AG08396 (cell line): ENCODE measurements at regions not wholly inside any gene's neighbourhood (a gene's known extent, or its start where the extent isn't known, plus 50 kb on each side); places are given as distances from the start of the nearest gene placed in this dataset.

Source experiments
- DNase-seq: peaks from one replicate; pipeline ENCODE4 v3.0.0; 2012; ENCODE audit warnings: low spot score, mixed read lengths

- no peak for DNase-seq
Measured at GRCh38 chr10:44242091-44242490, 142.8 kb downstream of the CXCL12 start.

- DNase-seq, result no peak
Measured at GRCh38 chr10:44240584-44241205, 144.2 kb downstream of the CXCL12 start.

DNA sequence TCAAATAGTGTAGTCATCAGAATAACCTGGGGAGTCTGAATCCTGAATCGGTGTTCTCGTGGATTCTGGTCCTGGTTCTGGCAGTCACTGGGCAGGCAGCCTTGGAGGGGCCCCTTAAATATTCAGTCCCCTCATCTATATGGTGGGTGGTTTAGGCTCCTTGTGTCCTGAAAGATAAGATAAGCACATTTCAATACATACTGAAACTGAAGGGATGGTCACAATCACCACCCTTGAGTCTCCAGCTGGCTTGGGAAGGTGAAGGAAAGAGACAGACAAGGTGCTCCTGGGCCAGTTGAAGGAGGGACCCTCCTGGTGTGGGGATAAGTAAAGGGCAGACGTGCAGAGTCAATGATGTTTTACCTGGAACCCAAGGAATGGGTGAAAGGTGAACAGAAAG, 146.7 kb downstream of the CXCL12 start:
- no peak for DNase-seq

GRCh38 chr10:44237364-44238049, 147.4 kb downstream of the CXCL12 start:
- DNase-seq, result no peak

DNA sequence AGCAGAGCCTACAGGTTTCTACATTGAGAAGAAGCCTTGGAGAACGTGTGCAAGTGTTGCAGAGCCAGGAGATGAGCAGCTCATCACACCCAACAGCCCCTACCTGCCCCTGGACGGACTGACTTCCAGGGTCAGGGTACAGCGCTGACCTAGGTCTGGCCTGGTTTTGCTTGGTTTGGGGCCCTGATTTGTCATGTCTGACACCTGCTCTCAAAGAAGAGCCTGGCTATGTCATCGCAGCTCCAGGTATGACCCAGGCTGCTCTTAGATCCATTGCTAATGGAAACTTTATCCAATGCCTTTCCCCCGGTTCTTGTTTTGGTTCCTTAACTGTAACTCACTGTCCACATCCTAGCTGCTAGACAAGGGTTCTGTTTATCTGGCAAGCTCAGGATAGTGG, 149.5 kb downstream of the CXCL12 start:
- DNase-seq, result no peak

GRCh38 chr10:44234483-44234875, 150.4 kb downstream of the CXCL12 start:
- DNase-seq, result no peak

DNA sequence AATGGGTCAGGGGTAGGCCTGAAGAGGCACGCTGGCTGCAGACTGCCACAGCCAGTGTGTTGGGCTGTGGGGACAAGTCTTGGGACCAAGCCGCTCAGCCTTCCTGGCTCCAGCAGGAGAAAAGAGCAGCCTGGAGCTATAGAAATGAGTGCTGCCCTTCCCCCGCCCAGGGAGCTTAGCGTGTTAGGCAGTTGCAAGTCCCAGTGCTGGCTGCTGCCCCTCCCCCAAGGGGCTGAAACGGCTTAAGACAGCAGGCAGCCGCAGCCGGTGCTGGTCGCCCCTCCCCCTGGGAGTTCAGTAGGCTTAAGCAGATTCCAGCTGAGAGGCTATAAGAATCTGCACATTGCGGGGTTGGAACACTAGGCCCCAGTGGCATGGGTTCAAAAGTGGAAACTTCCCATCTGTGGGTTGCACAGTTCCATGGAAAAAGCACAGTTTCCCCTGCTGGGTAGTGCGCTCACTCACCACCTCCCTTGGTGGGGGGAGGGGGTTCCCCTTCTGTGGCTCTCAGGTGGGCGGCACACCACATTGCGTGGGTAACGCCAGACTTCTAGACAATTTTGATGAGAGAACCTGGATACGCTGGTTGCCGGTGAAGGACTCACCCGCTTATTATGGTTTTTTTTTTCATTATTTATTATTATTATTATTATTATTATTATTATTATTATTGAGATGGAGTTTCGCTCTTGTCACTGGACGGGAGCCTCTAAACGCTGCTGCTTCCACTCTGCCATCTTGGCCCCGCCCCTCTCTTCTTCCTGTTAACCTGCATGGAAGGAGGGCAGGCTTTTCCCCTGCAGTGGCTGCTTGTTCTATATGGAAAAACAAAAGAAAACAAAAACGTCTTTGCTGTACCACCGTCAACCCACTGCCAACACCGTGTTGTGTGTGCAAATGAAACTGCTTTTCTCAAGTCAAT, 151.1 kb downstream of the CXCL12 start:
- no peak for DNase-seq

DNA sequence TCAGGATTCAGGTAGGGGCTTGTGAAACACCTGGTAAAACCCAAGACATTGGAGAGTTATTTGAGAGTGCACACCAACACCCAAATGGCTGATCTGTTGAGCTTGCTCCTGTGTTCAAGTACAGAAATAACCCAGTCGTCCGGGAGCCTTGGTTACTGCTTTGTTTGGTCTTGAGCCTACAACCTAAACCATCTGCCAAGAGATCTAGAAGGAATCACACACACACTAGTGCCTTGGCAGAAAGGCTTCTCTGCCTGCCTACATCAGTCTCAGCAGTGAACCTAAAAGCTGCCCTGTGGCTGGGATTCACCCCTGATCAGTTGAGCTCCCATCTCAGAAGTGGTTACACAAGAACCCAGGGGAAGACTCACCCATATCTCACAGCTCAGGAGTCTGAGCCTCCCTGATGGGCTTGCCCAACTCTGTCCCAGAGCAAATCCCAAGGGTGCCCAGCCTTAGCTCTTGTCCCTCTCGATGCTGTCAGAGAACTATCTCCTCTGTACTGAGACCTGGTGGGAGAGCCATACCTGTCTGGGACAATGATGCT, 167.6 kb downstream of the CXCL12 start:
- no peak for DNase-seq

GRCh38 chr10:44216073-44216472, 168.8 kb downstream of the CXCL12 start:
- no peak for DNase-seq

- DNase-seq, result no peak
Measured at GRCh38 chr10:44209811-44210210, 175.1 kb downstream of the CXCL12 start.

- DNase-seq, result no peak
Measured at GRCh38 chr10:44207160-44207559, 177.7 kb downstream of the CXCL12 start.

GRCh38 chr10:44206127-44206818, 178.6 kb downstream of the CXCL12 start:
- no peak for DNase-seq

- DNase-seq, result no peak
Measured at GRCh38 chr10:44205067-44205466, 179.8 kb downstream of the CXCL12 start.

GRCh38 chr10:44203535-44203934, 181.4 kb downstream of the CXCL12 start:
- DNase-seq, result no peak

DNA sequence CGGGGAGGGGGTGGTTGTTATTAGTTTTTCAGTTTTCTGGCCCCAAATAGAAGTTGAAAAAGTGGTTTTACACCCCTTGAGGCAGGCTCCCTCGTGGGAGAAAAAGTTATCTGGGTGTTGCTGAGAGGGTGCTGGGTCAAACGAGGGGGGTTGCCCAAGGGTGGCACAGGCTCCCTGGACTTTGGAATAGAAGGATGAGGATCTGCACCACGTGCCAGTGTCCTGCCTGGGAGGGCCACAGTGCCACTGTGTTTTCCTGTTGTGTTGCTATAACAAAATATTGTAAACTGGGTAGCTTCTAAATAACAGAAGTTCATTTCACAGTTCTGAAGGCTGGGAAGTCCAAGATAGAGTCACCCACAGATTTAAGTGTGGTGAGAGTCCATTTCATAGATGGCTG, 181.9 kb downstream of the CXCL12 start:
- no peak for DNase-seq

GRCh38 chr10:44201656-44202055, 183.2 kb downstream of the CXCL12 start:
- no peak for DNase-seq

DNA sequence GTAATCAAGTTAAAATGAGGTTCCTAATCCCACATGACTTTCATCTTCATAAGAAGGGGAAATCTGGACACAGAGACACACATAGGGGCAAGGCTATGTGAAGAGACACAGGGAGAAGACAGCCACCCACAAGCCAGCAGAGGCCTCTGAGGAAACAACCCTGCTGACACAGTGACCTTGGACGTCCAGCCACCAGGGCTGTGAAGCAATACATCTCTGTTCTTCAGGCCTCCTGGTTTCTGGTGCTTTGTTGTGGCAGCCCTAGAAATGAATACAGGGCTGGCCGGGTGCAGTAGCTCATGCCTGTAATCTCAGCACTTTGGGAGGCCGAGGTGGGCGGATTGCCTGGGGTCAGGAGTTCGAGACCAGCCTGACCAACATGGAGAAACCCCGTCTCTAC, 183.9 kb downstream of the CXCL12 start:
- DNase-seq, result no peak

DNA sequence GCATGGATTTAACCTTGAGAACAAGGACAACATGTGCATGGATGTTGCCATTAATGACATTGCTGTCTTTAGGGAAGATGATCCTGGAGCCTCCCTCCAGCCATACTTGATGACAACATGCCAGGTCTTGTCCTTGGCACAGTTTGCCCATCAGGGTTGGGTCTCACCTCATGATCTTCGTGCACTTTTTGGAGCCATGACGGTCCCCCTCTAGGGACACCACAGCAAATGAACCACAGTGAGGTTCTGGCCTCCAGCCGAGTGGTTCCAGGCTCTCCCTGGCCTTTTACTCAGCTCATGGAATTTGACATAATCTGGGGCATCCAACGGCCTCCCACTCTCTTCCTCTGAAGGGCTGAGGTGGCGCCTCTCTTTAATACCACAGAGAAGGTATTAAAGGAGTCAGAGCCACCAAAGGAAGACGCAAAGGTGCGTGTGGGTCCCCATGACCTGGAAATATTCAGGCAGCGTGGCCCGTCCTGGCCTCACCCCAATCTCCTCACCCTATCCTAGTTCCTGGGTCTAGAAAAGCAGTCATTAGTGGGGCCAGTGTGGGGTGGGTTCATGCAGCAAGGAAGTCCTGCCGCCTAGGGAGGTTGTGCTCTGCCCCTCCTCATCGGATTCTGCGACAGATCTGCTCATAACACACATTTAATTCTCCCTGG, 184.8 kb downstream of the CXCL12 start:
- DNase-seq, result no peak

- DNase-seq, result no peak
Measured at GRCh38 chr10:44199267-44199666, 185.6 kb downstream of the CXCL12 start.

DNA sequence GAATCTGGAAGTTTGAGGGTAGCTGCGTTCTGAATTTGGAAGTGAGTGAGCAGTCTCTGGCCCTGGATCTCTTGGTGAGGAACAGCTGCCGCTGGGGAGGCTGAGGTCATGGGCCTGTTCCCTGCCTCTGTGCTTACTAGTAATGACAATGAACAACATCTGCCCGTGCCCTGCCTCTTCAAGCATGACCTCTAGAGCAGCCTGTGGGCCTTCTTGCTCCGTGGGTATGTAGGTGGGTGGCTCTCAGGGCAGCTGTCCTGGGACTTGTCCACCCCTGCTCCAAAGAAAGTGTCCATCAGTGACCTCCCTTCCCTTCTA, 186.2 kb downstream of the CXCL12 start:
- no peak for DNase-seq

- no peak for DNase-seq
Measured at GRCh38 chr10:44198096-44198779, 186.7 kb downstream of the CXCL12 start.
